ENCODE measurements at regions not wholly inside any gene's neighbourhood (a gene's known extent, or its start where the extent isn't known, plus 50 kb on each side); places are given as distances from the start of the nearest gene placed in this dataset.

- H3K79me2 ChIP-seq (ENCODE audit: low read depth), result no peaks in the 10 kb centered on the region
- H3K27me3 Mint-ChIP-seq (ENCODE audit: insufficient read depth, low read depth), result no peaks in the 10 kb centered on the region
- no peak overlapping the region for H2AFZ ChIP-seq (replicated peaks)
- H3K4me2 ChIP-seq, result no peak overlapping the region
- H4K20me1 ChIP-seq (ENCODE audit: low read depth), result no peaks in the 10 kb centered on the region
- H3K36me3 Mint-ChIP-seq, result no peaks in the 10 kb centered on the region
- no peak overlapping the region for H3K4me3 ChIP-seq
- H3K9me3 ChIP-seq (ENCODE audit: low read depth), result no peaks in the 10 kb centered on the region
- H3K4me1 ChIP-seq, result no peaks in the 10 kb centered on the region
- no peak overlapping the region for H3K27ac ChIP-seq
- no peaks in the 10 kb centered on the region for H3K36me3 ChIP-seq
- H3K27ac Mint-ChIP-seq, result no peak overlapping the region
- H3K9ac ChIP-seq, result no peak overlapping the region
- peaks cover 4% of the 10 kb centered on the region for H3K9me3 Mint-ChIP-seq
- H3F3A ChIP-seq (ENCODE audit: low read depth), result no peaks in the 10 kb centered on the region
- no peaks in the 10 kb centered on the region for H3K27me3 ChIP-seq
- no peak overlapping the region for H3K4me3 Mint-ChIP-seq
- H3K4me1 Mint-ChIP-seq, result peaks cover 8% of the 10 kb centered on the region
- DNase-seq (ENCODE audit: low spot score), result no peak
- TF ChIP-seq EZH2phosphoT487 (IDR thresholded peaks at IDR 0.05) (no peak), CTCF (IDR thresholded peaks at IDR 0.05) (no peak), EZH2 (IDR thresholded peaks at IDR 0.05) (no peak)
Observed at GRCh38 chr20:11008444-11009033, 334.7 kb upstream of the JAG1 start.

GRCh38 chr20:11011653-11012052 lies 337.9 kb upstream of the JAG1 start:
- DNase-seq (ENCODE audit: low spot score), result no peak
- Mint-ChIP-seq H3K36me3 (no peaks in the 10 kb centered on the region), H3K27ac (no peak overlapping the region), H3K9me3 (peaks cover 4% of the 10 kb centered on the region), H3K27me3 (ENCODE audit: insufficient read depth, low read depth) (no peaks in the 10 kb centered on the region), H3K4me1 (peaks cover 8% of the 10 kb centered on the region), H3K4me3 (no peak overlapping the region)
- no peak overlapping the region for H3K4me3 ChIP-seq
- TF ChIP-seq CTCF (IDR thresholded peaks at IDR 0.05), result no peak
- TF ChIP-seq EZH2 (IDR thresholded peaks at IDR 0.05), result no peak
- no peak for TF ChIP-seq EZH2phosphoT487 (IDR thresholded peaks at IDR 0.05)
- no peak overlapping the region for H2AFZ ChIP-seq (replicated peaks)
- H4K20me1 ChIP-seq (ENCODE audit: low read depth), result no peaks in the 10 kb centered on the region
- no peak overlapping the region for H3K9ac ChIP-seq
- no peaks in the 10 kb centered on the region for H3K36me3 ChIP-seq
- H3K27me3 ChIP-seq, result no peaks in the 10 kb centered on the region
- H3K4me2 ChIP-seq, result no peak overlapping the region
- H3K4me1 ChIP-seq, result no peaks in the 10 kb centered on the region
- H3K79me2 ChIP-seq (ENCODE audit: low read depth), result no peaks in the 10 kb centered on the region
- no peaks in the 10 kb centered on the region for H3K9me3 ChIP-seq (ENCODE audit: low read depth)
- no peak overlapping the region for H3K27ac ChIP-seq
- no peaks in the 10 kb centered on the region for H3F3A ChIP-seq (ENCODE audit: low read depth)

GRCh38 chr20:11012975-11013374 lies 339.2 kb upstream of the JAG1 start:
- no peak overlapping the region for H3K27ac Mint-ChIP-seq
- Histone ChIP-seq H3K4me3 (no peak overlapping the region), H3K9me3 (ENCODE audit: low read depth) (no peaks in the 10 kb centered on the region)

More at GRCh38 chr20:11012975-11013374, 339.2 kb upstream of the JAG1 start:
- Histone ChIP-seq H3K36me3 (no peaks in the 10 kb centered on the region), H3K4me2 (no peak overlapping the region), H2AFZ (replicated peaks) (no peak overlapping the region), H3K79me2 (ENCODE audit: low read depth) (no peaks in the 10 kb centered on the region), H3F3A (ENCODE audit: low read depth) (no peaks in the 10 kb centered on the region), H4K20me1 (ENCODE audit: low read depth) (no peaks in the 10 kb centered on the region), H3K9ac (no peak overlapping the region), H3K27ac (no peak overlapping the region), H3K4me1 (no peaks in the 10 kb centered on the region), H3K27me3 (no peaks in the 10 kb centered on the region)
- no peaks in the 10 kb centered on the region for H3K36me3 Mint-ChIP-seq
- no peak overlapping the region for H3K4me3 Mint-ChIP-seq
- TF ChIP-seq EZH2phosphoT487 (IDR thresholded peaks at IDR 0.05) (no peak), EZH2 (IDR thresholded peaks at IDR 0.05) (no peak), CTCF (IDR thresholded peaks at IDR 0.05) (no peak)
- H3K4me1 Mint-ChIP-seq, result peaks cover 8% of the 10 kb centered on the region
- no peaks in the 10 kb centered on the region for H3K27me3 Mint-ChIP-seq (ENCODE audit: insufficient read depth, low read depth)
- no peaks in the 10 kb centered on the region for H3K9me3 Mint-ChIP-seq
- no peak for DNase-seq (ENCODE audit: low spot score)
